H1 (cell line): ENCODE measurements at regions not wholly inside any gene's neighbourhood (a gene's known extent, or its start where the extent isn't known, plus 50 kb on each side); places are given as distances from the start of the nearest gene placed in this dataset.

ENCODE experiments used
- KDM1A ChIP-seq: fragments of 200-600, 300-600 bp; sonication (generic); IDR thresholded peaks from 2 replicates; pipeline ENCODE4 v1.7.1; 2016; ENCODE audit warnings: mild to moderate bottlenecking, low read length, borderline replicate concordance
- NRF1 ChIP-seq: IDR thresholded peaks from 2 replicates; pipeline ENCODE4 v1.6.1; 2011; ENCODE audit warnings: mild to moderate bottlenecking, low read depth, low read length, improper control_type of control experiment
- PHF8 ChIP-seq: fragments of 200-600 bp; sonication (generic); conservative IDR thresholded peaks from 2 replicates; pipeline ENCODE4 v1.7.1; 2012; ENCODE audit warnings: low read depth, mild to moderate bottlenecking, inconsistent platforms, low read length, moderate library complexity

DNA sequence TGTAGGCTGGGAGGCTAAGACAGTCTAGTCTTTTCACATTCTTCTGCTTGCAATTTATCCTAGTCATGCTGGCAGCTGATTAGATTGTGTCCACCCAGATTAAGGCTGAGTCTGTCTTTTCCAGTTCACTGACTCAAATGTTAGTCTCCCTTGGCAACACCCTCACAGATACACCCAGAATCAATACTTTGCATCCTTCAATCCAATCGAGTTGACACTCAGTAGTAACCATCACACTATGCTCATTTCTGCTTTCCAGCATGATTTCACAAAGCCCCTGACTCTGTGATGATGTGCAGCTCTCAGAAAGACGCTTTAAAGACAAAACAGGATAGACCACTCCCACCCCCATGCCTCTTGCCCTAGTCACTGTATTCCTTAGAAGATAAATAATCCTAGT lies 693.0 kb downstream of the HTR1B start (continued):
- TF ChIP-seq KDM1A = no peak
- TF ChIP-seq NRF1 = no peak
- no peak for TF ChIP-seq PHF8
